CD4-positive, alpha-beta T cell treated with Interleukin-6 at 100 ng/mL for 8 hours (primary cell): ENCODE measurements at regions not wholly inside any gene's neighbourhood (a gene's known extent, or its start where the extent isn't known, plus 50 kb on each side); places are given as distances from the start of the nearest gene placed in this dataset.
A peak's percentile ranks its signal among the peaks of the same experiment; 100 is the strongest.
"Not testable (repeated sequence)": the region's sequence is repeated elsewhere in the genome, so short reads cannot be mapped to it uniquely, and the experiment has no call there.

Experiments
- DNase-seq: peaks from one replicate; pipeline ENCODE4 v3.0.0-alpha.2; 2020; ENCODE audit warnings: mixed read lengths, low spot score

GRCh38 chr10:23643111-23643780 lies 204.4 kb downstream of the OTUD1 start:
- no peak for DNase-seq

DNA sequence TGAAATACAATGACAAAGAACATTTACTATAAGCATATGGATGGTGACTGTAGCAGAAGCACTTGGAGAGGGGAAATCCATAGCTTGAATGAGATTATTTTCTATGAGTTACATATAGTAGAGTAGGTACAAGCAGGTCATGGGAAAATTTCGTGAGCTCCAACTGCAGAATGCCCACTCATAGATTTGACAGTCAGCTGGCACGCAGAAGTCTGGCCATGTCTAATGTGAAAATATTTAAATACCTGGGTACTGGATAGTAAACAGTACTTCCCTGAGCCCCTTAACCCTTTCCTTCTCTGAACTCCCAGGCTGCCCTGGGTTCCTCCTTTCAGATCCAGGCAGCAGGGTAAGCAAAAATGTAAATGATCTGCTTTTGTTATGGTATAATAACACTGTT lies 209.7 kb downstream of the OTUD1 start:
- no peak for DNase-seq

DNA sequence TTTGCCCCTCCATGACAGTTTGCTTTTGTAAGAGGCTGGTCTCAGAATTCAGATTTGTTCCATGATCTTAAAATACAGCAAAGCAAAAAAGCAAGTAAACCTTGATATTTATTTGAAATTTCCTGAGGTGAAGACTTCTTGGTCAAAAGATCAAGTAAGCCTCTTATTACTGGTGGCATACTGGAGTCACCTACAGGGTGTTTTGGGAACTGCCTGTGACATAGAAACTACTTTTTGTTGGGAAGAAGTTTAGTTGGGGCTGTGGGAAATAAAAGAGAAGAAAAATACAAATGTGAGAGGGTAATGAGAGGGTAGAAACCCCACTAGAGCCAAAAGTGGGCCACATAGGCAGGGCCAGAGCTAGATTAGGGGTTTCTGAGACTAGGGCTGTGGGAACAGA lies 217.9 kb downstream of the OTUD1 start:
- DNase-seq = no peak

- DNase-seq = no peak
These were observed 218.8 kb downstream of the OTUD1 start for GRCh38 chr10:23657677-23658076.

- not testable (repeated sequence) for DNase-seq
These were observed 233.0 kb downstream of the OTUD1 start for GRCh38 chr10:23671866-23672265.

GRCh38 chr10:23675585-23675984 lies 236.7 kb downstream of the OTUD1 start:
- DNase-seq = no peak

DNA sequence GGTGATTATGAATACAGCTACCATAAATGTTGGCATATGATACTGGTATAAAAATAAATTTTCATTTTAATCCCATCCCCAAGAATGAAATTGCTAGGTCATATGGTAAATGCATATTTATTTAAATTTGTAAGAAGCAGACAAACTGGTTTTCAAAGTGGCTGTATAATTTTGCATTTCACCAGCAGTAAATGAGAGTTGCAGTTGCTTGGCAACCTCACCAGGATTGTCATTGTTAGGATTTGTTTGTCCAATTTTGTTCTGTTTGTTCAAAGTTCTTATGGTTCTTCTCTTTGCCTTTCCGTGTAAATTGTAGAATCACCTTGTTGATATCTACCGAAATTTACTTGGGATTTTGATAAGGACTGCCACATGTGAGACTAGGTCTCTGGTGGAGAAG lies 237.4 kb downstream of the OTUD1 start:
- DNase-seq = no peak

DNA sequence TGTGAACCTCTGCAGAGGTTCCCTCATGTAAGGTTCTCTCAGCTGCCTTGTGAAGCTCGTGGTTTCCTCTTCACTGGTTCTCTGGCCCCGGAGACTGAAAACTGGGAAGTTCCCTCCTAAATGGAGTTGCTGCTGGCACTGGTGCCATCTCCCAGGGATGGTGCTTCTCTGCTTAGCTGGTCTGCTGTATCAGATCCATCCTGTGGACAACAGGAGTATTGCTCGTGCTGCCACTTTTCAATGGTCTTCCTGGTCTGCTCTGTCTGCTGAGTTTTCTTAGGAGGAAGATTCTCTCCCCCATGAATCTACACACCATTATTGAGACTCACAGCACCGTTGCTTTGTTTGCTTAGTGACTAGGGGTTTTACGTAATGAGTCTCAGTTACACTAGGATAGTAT lies 247.8 kb downstream of the OTUD1 start:
- DNase-seq = no peak

DNA sequence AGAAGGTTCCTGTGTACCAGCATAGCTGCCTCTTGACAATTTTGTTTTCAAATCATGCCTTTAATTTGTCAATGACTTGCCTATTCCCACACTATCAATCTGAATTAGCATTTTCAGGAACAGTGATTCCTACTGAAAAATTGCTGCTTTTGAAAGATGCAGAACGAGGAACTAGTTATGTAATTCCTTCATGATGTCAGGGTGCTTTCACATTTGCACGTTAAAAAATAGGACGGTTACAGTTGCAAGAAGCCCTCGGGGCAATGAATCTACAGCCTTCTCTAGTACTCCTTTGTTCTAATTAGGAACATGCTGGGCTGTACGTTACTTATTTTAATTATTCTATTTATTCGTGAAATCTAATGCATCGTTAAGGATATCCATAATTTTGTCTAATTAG lies 253.9 kb downstream of the OTUD1 start:
- no peak for DNase-seq

GRCh38 chr10:23693501-23693901 lies 254.6 kb downstream of the OTUD1 start:
- DNase-seq = no peak

DNA sequence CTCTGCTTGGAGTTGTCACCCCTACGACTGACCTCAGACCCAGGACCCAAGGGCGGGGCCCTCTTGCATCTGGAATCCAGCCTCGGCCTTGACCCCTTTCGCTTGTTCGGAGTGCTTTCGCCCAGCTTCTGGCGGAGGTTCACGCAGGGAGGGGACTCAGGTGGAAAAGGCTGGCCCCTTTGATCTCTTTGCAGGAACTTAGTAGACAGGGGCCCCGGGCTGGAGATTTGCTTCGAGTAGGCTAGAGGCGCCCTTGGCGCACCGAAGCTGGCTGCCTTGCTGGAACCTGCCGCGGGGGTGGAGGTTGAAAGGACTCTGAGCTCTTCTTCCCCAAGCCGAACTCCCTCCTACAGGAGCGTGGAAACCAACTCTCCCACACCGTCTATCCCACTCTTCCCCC lies 255.1 kb downstream of the OTUD1 start:
- DNase-seq = no peak

DNA sequence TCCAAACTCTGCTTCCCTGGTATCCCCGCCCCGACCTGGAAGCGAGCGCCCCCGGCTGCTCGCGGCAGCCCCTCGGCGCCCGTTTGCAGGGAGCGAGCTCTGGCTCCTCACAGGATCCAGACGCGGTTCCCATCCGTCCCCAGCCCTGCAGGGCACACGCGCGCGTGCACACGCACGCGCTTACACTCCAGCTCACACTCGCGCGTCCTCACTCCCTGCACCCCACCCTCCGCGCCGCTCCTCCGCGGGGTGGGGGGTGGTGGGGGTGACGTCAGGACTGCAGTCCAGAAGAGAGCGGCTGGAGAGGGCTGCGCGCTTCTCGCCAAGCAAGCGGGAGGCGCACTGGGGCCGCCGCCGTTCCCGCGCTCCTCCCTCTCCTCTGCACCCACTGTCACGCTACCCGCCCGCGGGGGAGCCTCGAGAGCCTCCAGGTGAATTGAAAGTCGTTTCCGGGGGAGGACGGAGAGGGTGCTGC lies 255.6 kb downstream of the OTUD1 start:
- DNase-seq = no peak

- DNase-seq = no peak
These were observed 256.3 kb downstream of the OTUD1 start for GRCh38 chr10:23694921-23695824.

- DNase-seq = no peak
These were observed 257.0 kb downstream of the OTUD1 start for GRCh38 chr10:23695825-23696420.

DNA sequence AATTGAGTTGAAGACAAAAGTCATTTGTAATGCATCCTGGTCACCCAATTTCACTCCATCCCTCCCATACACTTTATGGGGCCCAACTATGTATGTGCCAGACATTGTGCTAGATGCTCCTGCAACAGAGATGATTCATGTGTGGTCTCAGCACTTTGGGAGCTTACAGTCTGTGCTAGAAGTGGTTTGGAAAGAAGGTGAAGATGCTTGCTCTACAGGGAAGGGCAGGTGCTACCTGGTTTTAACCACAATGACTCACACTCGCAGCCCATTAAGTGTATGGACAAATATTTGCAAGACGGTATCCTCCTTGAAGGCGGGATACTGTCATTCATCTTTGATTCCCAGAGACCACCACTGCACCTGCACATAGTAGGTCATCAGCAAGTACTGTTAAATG lies 257.6 kb downstream of the OTUD1 start:
- no peak for DNase-seq

- DNase-seq = peak; percentile 48
These were observed 264.1 kb downstream of the OTUD1 start for GRCh38 chr10:23702977-23703414.

- no peak for DNase-seq
These were observed 276.5 kb downstream of the OTUD1 start for GRCh38 chr10:23715363-23715762.

DNA sequence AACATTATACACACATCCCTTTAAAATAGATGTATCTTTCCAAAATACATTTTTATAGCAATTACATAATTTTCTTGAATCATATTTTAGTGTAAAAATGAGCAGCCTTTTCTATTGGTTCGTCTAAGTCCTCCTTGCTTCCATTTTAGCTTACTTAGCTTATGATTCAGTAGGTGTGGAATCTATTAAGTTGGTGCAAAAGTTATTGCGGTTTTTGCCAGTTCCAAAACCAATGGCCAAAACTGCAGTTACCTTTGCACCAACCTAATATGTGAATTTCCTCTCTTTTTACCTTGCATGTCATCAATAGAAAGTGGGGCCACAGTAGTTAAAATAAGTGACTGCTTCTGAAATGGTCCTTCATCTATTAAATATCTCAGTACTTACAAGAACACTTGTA lies 279.0 kb downstream of the OTUD1 start:
- DNase-seq = no peak

GRCh38 chr10:23718946-23719345 lies 280.1 kb downstream of the OTUD1 start:
- DNase-seq = no peak

DNA sequence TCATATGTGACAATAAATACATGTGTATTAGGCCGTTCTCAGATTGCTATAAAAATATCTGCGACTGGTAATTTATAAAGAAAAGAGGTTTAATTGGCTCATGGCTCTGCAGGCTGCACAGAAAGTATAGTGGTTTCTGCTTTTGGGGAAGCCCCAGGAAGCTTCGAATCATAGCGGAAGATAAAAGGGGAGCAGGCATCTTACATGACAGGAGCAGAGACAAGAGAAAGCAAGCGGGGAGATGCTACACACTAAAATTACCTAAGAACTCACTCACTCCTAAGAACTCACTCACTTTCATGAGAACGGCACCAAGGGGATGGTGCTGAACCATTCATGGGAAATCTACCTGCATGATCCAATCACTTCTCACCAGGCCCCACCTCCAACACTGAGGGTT lies 284.9 kb downstream of the OTUD1 start:
- DNase-seq = no peak

DNA sequence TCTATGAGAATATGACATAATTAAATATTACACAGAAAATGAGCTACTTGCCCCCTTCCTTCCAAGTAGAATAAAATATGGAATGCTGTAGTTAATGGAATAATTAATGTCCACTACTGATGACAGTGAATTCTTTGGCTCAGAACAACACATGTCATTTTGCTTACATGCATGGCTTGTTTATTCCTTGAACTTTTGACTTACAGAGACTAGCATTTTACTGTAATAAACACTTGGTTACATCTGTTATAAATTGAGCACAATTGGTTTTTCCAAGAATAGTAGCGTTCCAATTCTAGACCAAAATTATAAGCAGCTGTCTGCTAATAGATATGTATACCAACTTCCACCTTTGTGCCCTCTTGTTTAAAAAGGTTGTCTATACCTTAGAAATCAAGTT lies 286.7 kb downstream of the OTUD1 start:
- no peak for DNase-seq

GRCh38 chr10:23742368-23742767 lies 303.5 kb downstream of the OTUD1 start:
- DNase-seq = no peak

DNA sequence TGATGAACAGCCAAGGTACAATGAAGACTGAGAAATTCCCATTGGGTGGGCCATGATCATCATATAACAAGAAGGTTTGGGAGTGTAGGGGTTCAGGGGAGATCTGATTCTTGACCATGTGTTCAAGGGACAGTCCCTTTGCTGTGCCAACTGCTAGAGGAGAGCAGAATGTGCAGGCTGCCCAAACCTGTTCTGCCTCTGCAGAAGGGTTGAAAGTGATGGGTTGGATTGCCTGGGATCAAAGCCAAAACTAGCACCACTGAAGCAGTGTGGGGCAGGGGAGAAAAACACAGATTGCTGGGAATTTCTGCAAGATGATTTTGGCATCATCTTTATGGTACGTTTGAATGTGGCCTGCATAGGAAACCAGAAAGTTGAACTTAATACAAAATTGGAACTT lies 303.9 kb downstream of the OTUD1 start:
- no peak for DNase-seq
